ENCODE measurements at regions not wholly inside any gene's neighbourhood (a gene's known extent, or its start where the extent isn't known, plus 50 kb on each side); places are given as distances from the start of the nearest gene placed in this dataset.

- ATAC-seq (no peak), DNase-seq (ENCODE audit: low read depth, low spot score) (no peak)
- no peaks in the 10 kb centered on the region for H3K4me1 ChIP-seq (ENCODE audit: control insufficient read depth, insufficient read depth, low read length)
- BruUV-seq (replicated peaks) = no TSS peak
- CTCF ChIA-PET = interaction anchor here (0.7 kb wide), 1 partner anchor 523 kb away, joined by 3 read pairs; no protein-coding TSS in a partner anchor
- TF ChIP-seq CTCF (IDR thresholded peaks at IDR 0.05) = no peak
- TF ChIP-seq SIN3A (IDR thresholded peaks at IDR 0.05; ENCODE audit: borderline replicate concordance, insufficient read depth, low read depth, low read length) = no peak
- TF ChIP-seq TCF7L2 (IDR thresholded peaks at IDR 0.05; ENCODE audit: low read depth, low read length) = no peak
- TF ChIP-seq POLR2AphosphoS5 (IDR thresholded peaks at IDR 0.05; ENCODE audit: low read depth, low read length) = no peak
- no peak for TF ChIP-seq REST (IDR thresholded peaks at IDR 0.05; ENCODE audit: insufficient read depth in 1 of 2, low read depth in 2 of 2, low read length in 1 of 2)
- H3K27ac ChIP-seq (ENCODE audit: low read length) = no peak overlapping the region
- POLR2A ChIA-PET = no interaction called here
- H3K9me3 ChIP-seq (ENCODE audit: control insufficient read depth, insufficient read depth, low read depth, low read length) = no peaks in the 10 kb centered on the region
- H3K36me3 ChIP-seq (ENCODE audit: control insufficient read depth, insufficient read depth, low read length) = no peaks in the 10 kb centered on the region
- in situ Hi-C loops (cut with HindIII; ENCODE audit: low pct_unique_long_range_greater_than_20kb, low sequenced_read_pairs) (no loop called here), intact Hi-C loops (cut with micrococcal nuclease; ENCODE audit: unreplicated experiment) (no loop called here)
- H3K4me3 ChIP-seq (ENCODE audit: low read depth in 2 of 2, low read length in 2 of 2) = no peak overlapping the region
- H3K27me3 ChIP-seq (ENCODE audit: control insufficient read depth, insufficient read depth, low read length) = no peaks in the 10 kb centered on the region
These were observed 169.6 kb upstream of the HAAO start for GRCh38 chr2:42961961-42962360.

- H3K9me3 ChIP-seq (ENCODE audit: control insufficient read depth, insufficient read depth, low read depth, low read length) = no peaks in the 10 kb centered on the region
- no peak overlapping the region for H3K4me3 ChIP-seq (ENCODE audit: low read depth in 2 of 2, low read length in 2 of 2)
- DNase-seq (ENCODE audit: low read depth, low spot score) = no peak
- H3K36me3 ChIP-seq (ENCODE audit: control insufficient read depth, insufficient read depth, low read length) = no peaks in the 10 kb centered on the region
- H3K27me3 ChIP-seq (ENCODE audit: control insufficient read depth, insufficient read depth, low read length) = no peaks in the 10 kb centered on the region
- BruUV-seq (replicated peaks) = no TSS peak
- ATAC-seq = no peak
- TF ChIP-seq REST (IDR thresholded peaks at IDR 0.05; ENCODE audit: insufficient read depth in 1 of 2, low read depth in 2 of 2, low read length in 1 of 2) = no peak
- no peak for TF ChIP-seq CTCF (IDR thresholded peaks at IDR 0.05)
- no peak for TF ChIP-seq SIN3A (IDR thresholded peaks at IDR 0.05; ENCODE audit: borderline replicate concordance, insufficient read depth, low read depth, low read length)
- no peak for TF ChIP-seq POLR2AphosphoS5 (IDR thresholded peaks at IDR 0.05; ENCODE audit: low read depth, low read length)
- TF ChIP-seq TCF7L2 (IDR thresholded peaks at IDR 0.05; ENCODE audit: low read depth, low read length) = no peak
- H3K4me1 ChIP-seq (ENCODE audit: control insufficient read depth, insufficient read depth, low read length) = no peaks in the 10 kb centered on the region
- H3K27ac ChIP-seq (ENCODE audit: low read length) = no peak overlapping the region
- in situ Hi-C loops (cut with HindIII; ENCODE audit: low pct_unique_long_range_greater_than_20kb, low sequenced_read_pairs) (no loop called here), intact Hi-C loops (cut with micrococcal nuclease; ENCODE audit: unreplicated experiment) (no loop called here)
- CTCF ChIA-PET = no interaction called here
- POLR2A ChIA-PET = no interaction called here
These were observed 169.0 kb upstream of the HAAO start for GRCh38 chr2:42961385-42961811.

Data from Panc1 (cell line).